GM12892 (cell line): ENCODE measurements at regions not wholly inside any gene's neighbourhood (a gene's known extent, or its start where the extent isn't known, plus 50 kb on each side); places are given as distances from the start of the nearest gene placed in this dataset.

Experiments used
- POLR2A ChIP-seq: IDR thresholded peaks from 2 replicates; pipeline ENCODE4 v1.6.1; 2011; ENCODE audit warnings: low read depth, low read length, control low read depth
- POLR2AphosphoS5 ChIP-seq: IDR thresholded peaks from 2 replicates; pipeline ENCODE4 v1.6.1; 2011; ENCODE audit warnings: low read depth, low read length, control low read depth

- no peak for TF ChIP-seq POLR2A
- TF ChIP-seq POLR2AphosphoS5, result no peak
Measured at GRCh38 chr7:19439517-19439916, 269.3 kb downstream of the POLR1F start.
